ENCODE measurements at regions not wholly inside any gene's neighbourhood (a gene's known extent, or its start where the extent isn't known, plus 50 kb on each side); places are given as distances from the start of the nearest gene placed in this dataset.

DNA sequence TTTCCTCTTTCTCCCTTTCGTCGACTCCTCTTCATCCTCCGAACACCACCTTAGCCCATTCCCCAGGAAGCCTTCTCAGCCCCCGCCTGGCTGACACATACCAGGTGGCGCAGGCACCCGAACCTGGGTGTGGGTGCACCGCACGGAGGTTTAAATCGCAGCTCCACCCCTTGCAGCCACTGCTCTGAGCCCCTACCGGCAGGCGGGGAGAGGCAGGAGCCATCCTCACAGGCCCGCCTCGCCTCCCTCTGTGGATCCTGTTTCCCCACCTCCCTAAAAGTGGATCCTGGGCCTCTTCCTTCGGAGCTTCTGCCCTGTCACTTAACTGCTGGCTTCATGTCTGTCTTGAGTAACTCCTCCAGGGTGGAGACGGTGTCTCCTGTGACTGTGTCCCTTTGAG lies 110.7 kb downstream of the OLFM1 start:
- Histone ChIP-seq H3K27me3 (peaks cover 21% of the 10 kb centered on the region), H3K9me3 (no peaks in the 10 kb centered on the region), H3K36me3 (no peaks in the 10 kb centered on the region), H3K4me1 (ENCODE audit: control insufficient read depth in 1 of 2, insufficient read depth in 1 of 2, low read depth in 1 of 2, low read length in 1 of 2) (no peaks in the 10 kb centered on the region), H3K4me3 (ENCODE audit: low read depth in 1 of 2, low read length in 1 of 2) (no peak overlapping the region), H3K27ac (no peak overlapping the region)
- TF ChIP-seq CTCF (IDR thresholded peaks at IDR 0.05), result no peak

- no peak for TF ChIP-seq CTCF (IDR thresholded peaks at IDR 0.05)
- no peaks in the 10 kb centered on the region for H3K9me3 ChIP-seq
- peaks cover 21% of the 10 kb centered on the region for H3K27me3 ChIP-seq
- H3K4me3 ChIP-seq (ENCODE audit: low read depth in 1 of 2, low read length in 1 of 2), result no peak overlapping the region
- no peak overlapping the region for H3K27ac ChIP-seq
- H3K4me1 ChIP-seq (ENCODE audit: control insufficient read depth in 1 of 2, insufficient read depth in 1 of 2, low read depth in 1 of 2, low read length in 1 of 2), result no peaks in the 10 kb centered on the region
- no peaks in the 10 kb centered on the region for H3K36me3 ChIP-seq
Measured at GRCh38 chr9:135198586-135199285, 111.3 kb downstream of the OLFM1 start.

DNA sequence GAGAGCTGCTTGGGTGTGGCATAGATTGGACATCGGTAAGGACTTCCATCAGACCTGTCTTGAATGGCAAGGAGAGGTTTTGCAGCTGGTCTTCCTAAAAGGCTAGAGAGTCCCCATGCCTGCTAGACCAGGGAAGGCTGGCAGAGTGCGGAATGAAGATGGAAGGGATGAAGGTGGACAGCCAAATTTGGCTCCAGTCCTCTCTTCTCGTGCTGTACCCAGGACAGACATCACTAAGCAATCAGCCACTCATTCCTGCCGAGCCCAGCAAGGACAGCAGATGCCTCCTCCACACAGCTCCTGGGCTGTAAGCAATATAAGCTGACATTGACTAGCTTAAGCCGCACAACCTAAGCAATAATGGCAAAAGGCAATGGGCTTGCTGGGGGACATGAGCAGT lies 112.0 kb downstream of the OLFM1 start:
- H3K27me3 ChIP-seq, result peaks cover 21% of the 10 kb centered on the region
- no peak for TF ChIP-seq CTCF (IDR thresholded peaks at IDR 0.05)
- H3K4me1 ChIP-seq (ENCODE audit: control insufficient read depth in 1 of 2, insufficient read depth in 1 of 2, low read depth in 1 of 2, low read length in 1 of 2), result no peaks in the 10 kb centered on the region
- H3K27ac ChIP-seq, result no peak overlapping the region
- H3K9me3 ChIP-seq, result no peaks in the 10 kb centered on the region
- no peak overlapping the region for H3K4me3 ChIP-seq (ENCODE audit: low read depth in 1 of 2, low read length in 1 of 2)
- no peaks in the 10 kb centered on the region for H3K36me3 ChIP-seq

GRCh38 chr9:135201711-135202110 lies 114.2 kb downstream of the OLFM1 start:
- H3K4me1 ChIP-seq (ENCODE audit: control insufficient read depth in 1 of 2, insufficient read depth in 1 of 2, low read depth in 1 of 2, low read length in 1 of 2), result no peaks in the 10 kb centered on the region
- peaks cover 21% of the 10 kb centered on the region for H3K27me3 ChIP-seq
- TF ChIP-seq CTCF (IDR thresholded peaks at IDR 0.05), result no peak
- no peak overlapping the region for H3K27ac ChIP-seq
- H3K4me3 ChIP-seq (ENCODE audit: low read depth in 1 of 2, low read length in 1 of 2), result no peak overlapping the region
- no peaks in the 10 kb centered on the region for H3K36me3 ChIP-seq
- H3K9me3 ChIP-seq, result no peaks in the 10 kb centered on the region

DNA sequence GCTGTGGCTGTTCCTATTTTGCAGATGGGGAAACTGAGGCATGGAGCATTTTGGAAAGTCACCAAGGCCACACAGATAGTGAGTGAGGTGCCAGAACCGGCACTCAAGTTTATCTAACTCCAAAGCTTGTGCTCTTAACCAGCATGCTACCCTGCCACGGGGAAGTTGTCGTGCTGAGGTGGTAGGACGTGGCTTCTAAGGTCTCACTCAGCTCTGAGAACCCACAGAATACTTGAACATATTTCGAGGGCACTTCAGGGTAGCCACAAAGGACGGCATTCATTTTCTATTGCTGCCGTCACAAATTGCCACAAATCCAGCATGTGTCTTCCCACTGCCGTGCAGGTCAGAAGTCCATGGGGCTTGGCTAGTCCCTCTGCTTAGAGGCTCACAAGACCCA lies 116.7 kb downstream of the OLFM1 start:
- H3K9me3 ChIP-seq, result no peaks in the 10 kb centered on the region
- H3K27me3 ChIP-seq, result peaks cover 5% of the 10 kb centered on the region
- no peak overlapping the region for H3K27ac ChIP-seq
- no peak overlapping the region for H3K4me3 ChIP-seq (ENCODE audit: low read depth in 1 of 2, low read length in 1 of 2)
- no peak for TF ChIP-seq CTCF (IDR thresholded peaks at IDR 0.05)
- no peaks in the 10 kb centered on the region for H3K36me3 ChIP-seq
- H3K4me1 ChIP-seq (ENCODE audit: control insufficient read depth in 1 of 2, insufficient read depth in 1 of 2, low read depth in 1 of 2, low read length in 1 of 2), result no peaks in the 10 kb centered on the region

Data from neutrophil (primary cell).